ACC112 (cell line): ENCODE measurements at regions not wholly inside any gene's neighbourhood (a gene's known extent, or its start where the extent isn't known, plus 50 kb on each side); places are given as distances from the start of the nearest gene placed in this dataset.
"Not testable (repeated sequence)": the region's sequence is repeated elsewhere in the genome, so short reads cannot be mapped to it uniquely, and the experiment has no call there.

Experiments
- H2AFZ ChIP-seq: fragments of 200-600 bp; sonication (generic); one replicate; pipeline ENCODE4 v1.6.0; 2017; ENCODE audit warnings: antibody characterized with exemption, low read length; ENCODE audit not compliant: unreplicated experiment
- H3K27ac ChIP-seq: fragments of 200-600 bp; sonication (generic); 2 replicates; pipeline ENCODE4 v1.5.1; 2014; ENCODE audit warnings: low read depth, mild to moderate bottlenecking, antibody characterized with exemption, low read length, moderate library complexity
- H3K27me3 ChIP-seq: fragments of 200-600 bp; sonication (generic); 2 replicates; pipeline ENCODE4 v1.6.1; 2014; ENCODE audit warnings: mild to moderate bottlenecking, antibody characterized with exemption, low read length, moderate library complexity, mixed read lengths; ENCODE audit not compliant: insufficient read depth
- H3K36me3 ChIP-seq: fragments of 200-600 bp; sonication (generic); 2 replicates; pipeline ENCODE4 v1.6.1; 2016; ENCODE audit warnings: mild to moderate bottlenecking, antibody characterized with exemption, low read length, moderate library complexity, mixed read lengths; ENCODE audit not compliant: insufficient read depth
- H3K4me1 ChIP-seq: fragments of 200-600 bp; sonication (generic); one replicate; pipeline ENCODE4 v1.6.1; 2016; ENCODE audit warnings: low read length, mixed read lengths; ENCODE audit not compliant: insufficient read depth, unreplicated experiment, control insufficient read depth
- H3K4me3 ChIP-seq: fragments of 200-600 bp; sonication (generic); 2 replicates; pipeline ENCODE4 v1.5.1; 2014; ENCODE audit warnings: mild to moderate bottlenecking, low read depth, low read length
- H3K79me2 ChIP-seq: fragments of 200-600 bp; sonication (generic); one replicate; pipeline ENCODE4 v1.6.0; 2016; ENCODE audit warnings: low read length; ENCODE audit not compliant: control insufficient read depth, unreplicated experiment, insufficient read depth

DNA sequence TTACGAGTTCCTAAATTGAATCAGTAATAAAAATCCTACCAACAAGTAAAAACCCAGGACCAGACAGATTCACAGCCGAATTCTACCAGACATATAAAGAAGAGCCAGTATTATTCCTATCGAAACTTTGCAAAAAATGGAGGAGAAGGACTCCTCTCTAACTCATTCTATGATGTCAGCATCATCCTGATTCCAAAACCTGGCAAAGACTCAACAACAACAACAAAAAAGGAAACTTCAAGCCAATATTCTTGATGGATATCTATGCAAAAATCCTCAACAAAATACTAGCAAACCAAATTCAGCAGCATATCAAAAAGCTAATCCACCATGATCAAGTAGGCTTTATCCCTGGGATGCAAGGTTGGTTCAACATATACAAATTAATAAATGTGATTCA is 84.6 kb upstream of the ADRB2 start:
- H3K4me3 ChIP-seq, result peak overlapping the region; percentile 15; the same call in 1 of the 2 replicates
- H2AFZ ChIP-seq, result peak overlapping the region; percentile 81

DNA sequence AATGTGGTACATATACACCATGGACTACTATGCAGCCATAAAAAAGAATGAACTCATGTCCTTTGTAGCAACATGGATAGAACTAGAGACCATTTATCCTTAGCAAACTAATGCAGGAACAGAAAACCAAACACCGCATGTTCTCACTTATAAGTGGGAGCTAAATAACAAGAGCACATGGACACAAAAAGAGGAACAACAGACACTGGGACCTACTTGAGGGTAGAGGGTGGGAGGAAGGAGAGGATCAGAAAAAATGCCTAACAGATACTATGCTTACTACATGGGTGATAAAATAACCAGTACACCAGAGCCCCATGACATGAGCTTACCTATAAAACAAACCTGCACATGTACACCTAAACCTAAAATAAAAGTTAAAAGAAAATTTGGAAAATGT is 82.0 kb upstream of the ADRB2 start:
- not testable (repeated sequence) for H3K27ac ChIP-seq, H2AFZ ChIP-seq, H3K4me1 ChIP-seq, H3K4me3 ChIP-seq, H3K36me3 ChIP-seq, H3K27me3 ChIP-seq, H3K79me2 ChIP-seq

More for the DNA sequence above, 84.6 kb upstream of the ADRB2 start:
- H3K27ac ChIP-seq, H3K4me1 ChIP-seq, H3K27me3 ChIP-seq, H3K79me2 ChIP-seq, H3K36me3 ChIP-seq: not testable (repeated sequence)

DNA sequence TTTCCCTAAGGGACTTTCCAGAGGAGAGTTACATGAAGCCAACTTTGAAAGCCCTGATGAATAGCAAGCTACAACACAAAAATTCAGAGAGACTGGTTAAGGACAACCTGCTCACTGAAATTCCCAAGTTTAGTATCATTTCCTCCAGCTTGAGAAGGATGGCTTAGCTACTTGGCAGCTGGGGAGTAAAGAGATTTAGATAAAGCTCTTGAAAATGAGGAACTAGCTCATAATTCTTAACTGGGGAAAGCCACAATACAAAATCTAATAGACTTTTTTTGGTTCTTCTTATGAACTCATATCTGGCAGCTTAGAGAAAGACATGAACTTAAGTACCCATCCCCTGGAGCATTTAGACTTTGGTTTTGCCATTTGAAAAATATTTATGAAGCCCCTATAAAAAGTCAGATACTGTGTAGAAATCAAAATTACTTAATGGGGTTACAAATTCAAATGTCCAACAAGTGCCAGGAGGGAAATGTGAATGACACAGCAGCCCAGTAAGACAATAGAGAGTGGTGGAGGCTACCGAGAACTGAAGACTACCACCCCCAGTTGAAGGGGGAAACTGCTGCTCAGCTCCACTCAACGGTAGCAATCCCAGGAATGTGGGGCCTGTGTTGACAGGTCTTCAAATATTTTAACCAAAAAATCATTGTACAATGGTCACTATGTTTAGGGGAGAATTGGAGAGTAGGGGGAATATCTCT is 79.4 kb upstream of the ADRB2 start:
- Histone ChIP-seq H3K27me3 (no peaks in the 10 kb centered on the region), H3K4me3 (no peak overlapping the region), H3K27ac (no peak overlapping the region), H3K79me2 (no peaks in the 10 kb centered on the region), H3K4me1 (peaks cover under 1% of the 10 kb centered on the region), H2AFZ (no peak overlapping the region), H3K36me3 (no peaks in the 10 kb centered on the region)

DNA sequence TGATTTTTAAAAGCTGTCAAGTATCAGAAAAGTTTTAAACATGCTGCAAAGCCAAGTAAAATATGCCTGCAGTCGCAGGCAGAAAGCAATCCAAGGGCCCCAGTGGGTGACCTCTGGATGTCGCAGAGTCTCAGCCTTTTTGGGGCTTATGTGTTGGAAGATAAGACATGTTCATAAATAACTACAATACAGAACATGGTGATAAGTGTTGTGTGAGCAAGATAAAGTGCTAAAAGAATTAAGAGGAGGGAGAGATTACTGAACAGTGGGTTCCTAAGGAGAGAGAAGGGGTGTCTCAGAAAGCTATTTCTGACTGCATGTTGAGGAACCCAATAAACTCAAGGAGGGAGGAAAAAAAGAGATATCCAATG is 78.9 kb upstream of the ADRB2 start:
- Histone ChIP-seq H3K4me3 (no peak overlapping the region), H3K27ac (no peak overlapping the region), H3K36me3 (no peaks in the 10 kb centered on the region), H3K4me1 (no peaks in the 10 kb centered on the region), H2AFZ (no peak overlapping the region), H3K27me3 (no peaks in the 10 kb centered on the region), H3K79me2 (no peaks in the 10 kb centered on the region)

DNA sequence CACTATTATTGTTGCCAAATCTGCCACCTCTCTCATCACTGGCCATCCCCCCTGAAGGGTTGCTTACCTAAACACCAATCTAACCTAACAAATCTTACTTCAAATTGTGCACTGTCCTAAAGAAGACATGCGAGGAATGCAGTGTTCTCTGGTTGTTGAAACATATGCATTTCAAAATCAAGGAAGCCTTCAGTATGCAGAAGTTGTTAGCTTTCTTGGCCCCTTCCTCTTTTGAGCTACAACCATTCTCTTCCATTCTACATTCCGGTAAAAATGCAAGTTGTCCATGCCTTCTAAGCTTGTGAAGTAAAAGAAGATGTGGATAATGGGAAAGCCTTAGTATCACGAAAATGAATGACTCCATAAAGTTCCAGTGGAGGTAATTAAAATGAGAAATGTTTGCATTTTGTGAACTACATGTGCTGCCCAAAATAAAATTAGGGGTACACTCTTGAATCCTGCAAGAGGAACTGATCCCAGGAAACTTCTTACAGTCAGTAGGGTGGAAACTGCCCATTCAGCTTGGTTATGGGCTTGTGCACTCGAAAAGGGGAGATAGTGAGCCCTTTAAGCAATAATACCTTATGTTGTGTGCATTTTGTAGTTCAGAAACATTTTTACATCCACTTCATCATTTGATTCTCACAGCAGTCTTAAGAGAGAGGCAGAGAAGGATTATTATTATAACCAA is 77.6 kb upstream of the ADRB2 start:
- H3K79me2 ChIP-seq, result no peaks in the 10 kb centered on the region
- no peak overlapping the region for H2AFZ ChIP-seq
- no peaks in the 10 kb centered on the region for H3K36me3 ChIP-seq
- no peak overlapping the region for H3K27ac ChIP-seq
- H3K27me3 ChIP-seq, result no peaks in the 10 kb centered on the region
- no peak overlapping the region for H3K4me3 ChIP-seq
- H3K4me1 ChIP-seq, result no peaks in the 10 kb centered on the region

DNA sequence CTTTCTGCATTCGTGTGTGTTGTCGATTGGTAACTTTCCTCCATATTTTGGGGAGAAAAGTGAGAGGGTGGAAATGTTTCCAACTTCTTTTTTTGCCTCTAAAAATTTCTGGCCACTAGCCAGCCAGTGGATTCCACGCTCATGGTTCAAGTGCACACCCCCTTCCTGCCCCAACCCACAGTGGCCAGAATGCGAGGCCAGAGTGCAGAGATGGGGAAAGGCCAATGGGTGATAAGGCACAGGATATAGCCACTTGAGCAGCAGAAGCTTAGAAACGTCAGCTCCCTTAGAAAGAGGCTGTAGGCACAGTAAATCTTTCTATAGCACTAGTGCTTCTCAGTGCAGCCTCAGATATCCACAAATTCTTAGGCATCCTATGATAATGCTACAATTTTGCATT is 75.8 kb upstream of the ADRB2 start:
- H3K4me3 ChIP-seq, result no peak overlapping the region
- no peaks in the 10 kb centered on the region for H3K4me1 ChIP-seq
- H2AFZ ChIP-seq, result no peak overlapping the region

DNA sequence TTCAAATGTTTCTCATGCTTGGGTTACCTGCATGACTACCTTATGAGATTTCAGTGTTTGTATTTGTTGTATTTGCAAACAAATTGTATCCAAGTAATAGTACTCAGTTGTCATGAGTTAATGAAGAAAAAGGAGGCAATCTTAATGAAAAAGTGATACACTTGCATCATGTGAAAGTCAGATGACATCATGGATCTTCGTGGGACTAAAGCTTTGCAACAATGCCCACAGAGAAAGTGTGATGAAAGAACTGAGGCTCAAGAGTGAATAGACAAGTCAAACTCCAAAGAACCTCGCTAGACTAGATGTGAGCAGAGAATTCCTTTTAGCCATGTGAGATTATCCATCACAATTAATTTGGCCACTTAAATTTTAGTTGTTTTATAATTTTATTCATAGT is 75.4 kb upstream of the ADRB2 start:
- Histone ChIP-seq H3K4me3 (no peak overlapping the region), H3K4me1 (no peaks in the 10 kb centered on the region), H3K36me3 (no peaks in the 10 kb centered on the region)

More for the DNA sequence above, 75.8 kb upstream of the ADRB2 start:
- H3K27me3 ChIP-seq, result no peaks in the 10 kb centered on the region
- no peaks in the 10 kb centered on the region for H3K36me3 ChIP-seq
- no peaks in the 10 kb centered on the region for H3K79me2 ChIP-seq
- no peak overlapping the region for H3K27ac ChIP-seq

DNA sequence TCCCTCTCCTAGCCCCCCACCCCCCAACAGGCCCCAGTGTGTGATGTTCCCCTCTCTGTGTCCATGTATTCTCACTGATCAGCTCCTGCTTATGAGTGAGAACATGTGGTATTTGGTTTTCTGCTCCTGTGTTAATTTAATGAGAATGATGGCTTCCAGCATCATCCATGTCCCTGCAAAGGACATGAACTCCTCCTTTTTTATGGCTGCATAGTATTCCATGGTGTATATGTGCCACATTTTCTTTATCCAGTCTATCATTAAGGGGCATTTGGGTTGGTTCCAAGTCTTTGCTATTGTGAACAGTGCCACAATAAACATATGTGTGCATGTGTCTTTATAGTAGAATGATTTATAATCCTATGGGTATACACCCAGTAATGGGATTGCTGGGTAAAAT is 74.0 kb upstream of the ADRB2 start:
- not testable (repeated sequence) for H3K27ac ChIP-seq, H3K36me3 ChIP-seq, H2AFZ ChIP-seq, H3K4me3 ChIP-seq, H3K79me2 ChIP-seq, H3K27me3 ChIP-seq, H3K4me1 ChIP-seq

More for the DNA sequence above, 75.4 kb upstream of the ADRB2 start:
- no peak overlapping the region for H2AFZ ChIP-seq
- H3K79me2 ChIP-seq, result no peaks in the 10 kb centered on the region
- no peaks in the 10 kb centered on the region for H3K27me3 ChIP-seq
- H3K27ac ChIP-seq, result no peak overlapping the region

DNA sequence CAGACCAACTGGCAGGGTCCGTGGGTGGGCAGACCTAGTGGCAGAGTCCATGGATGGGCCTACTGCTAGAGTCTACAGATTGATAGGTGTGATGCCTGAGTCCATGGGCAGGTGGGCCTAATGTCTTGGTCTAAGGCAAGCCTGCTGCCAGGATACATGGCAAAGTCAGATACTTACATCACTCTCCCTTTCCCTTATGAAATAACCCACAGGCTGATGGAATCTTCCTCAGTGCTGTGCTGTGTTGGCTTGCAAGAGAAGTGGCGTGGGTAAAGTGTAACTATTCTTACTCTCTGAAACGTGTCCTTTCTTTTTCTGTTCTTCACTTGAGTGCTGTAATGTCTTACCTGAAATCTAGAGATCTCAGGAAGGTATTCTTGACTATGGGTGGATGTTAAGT is 67.3 kb upstream of the ADRB2 start:
- H3K4me3 ChIP-seq, result no peak overlapping the region
- H3K27ac ChIP-seq, result no peak overlapping the region
- H3K4me1 ChIP-seq, result no peaks in the 10 kb centered on the region
- no peaks in the 10 kb centered on the region for H3K36me3 ChIP-seq
- H3K27me3 ChIP-seq, result no peaks in the 10 kb centered on the region
- H2AFZ ChIP-seq, result no peak overlapping the region
- H3K79me2 ChIP-seq, result no peaks in the 10 kb centered on the region

DNA sequence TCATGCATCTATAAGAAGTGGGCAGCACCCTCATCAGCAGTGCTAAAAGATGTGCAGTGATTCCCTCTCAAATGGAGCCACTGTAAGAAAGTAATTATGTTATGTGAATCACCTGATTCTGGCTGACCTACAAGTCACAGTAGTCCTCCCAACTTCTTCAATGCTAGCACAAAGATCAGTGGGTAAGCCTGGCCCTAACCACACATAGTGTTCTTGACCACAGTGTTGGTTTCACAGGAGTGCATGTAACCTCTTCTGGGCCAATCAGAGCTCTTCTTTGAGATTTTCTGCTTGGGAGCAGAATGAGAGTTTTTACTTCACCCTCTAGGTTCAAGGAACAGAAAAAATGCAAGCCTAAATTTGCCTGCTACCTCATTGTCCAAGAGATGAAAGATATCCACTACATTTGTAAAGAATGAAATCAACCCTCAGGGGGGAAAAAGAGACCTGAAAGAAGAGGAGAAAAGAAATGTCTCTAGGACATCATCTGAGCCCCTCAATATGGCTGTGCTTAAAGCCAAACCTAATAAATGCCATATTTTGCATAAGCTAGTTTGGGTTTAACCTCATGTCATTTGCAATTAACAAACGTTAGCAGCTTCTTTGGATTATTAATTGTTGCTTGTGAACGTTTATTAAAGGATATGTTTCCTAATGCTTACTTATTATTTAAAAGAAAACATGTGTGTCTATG is 65.3 kb upstream of the ADRB2 start:
- Histone ChIP-seq H3K27ac (no peak overlapping the region), H3K79me2 (no peaks in the 10 kb centered on the region), H3K4me3 (no peak overlapping the region), H2AFZ (no peak overlapping the region), H3K27me3 (no peaks in the 10 kb centered on the region), H3K4me1 (no peaks in the 10 kb centered on the region), H3K36me3 (no peaks in the 10 kb centered on the region)

DNA sequence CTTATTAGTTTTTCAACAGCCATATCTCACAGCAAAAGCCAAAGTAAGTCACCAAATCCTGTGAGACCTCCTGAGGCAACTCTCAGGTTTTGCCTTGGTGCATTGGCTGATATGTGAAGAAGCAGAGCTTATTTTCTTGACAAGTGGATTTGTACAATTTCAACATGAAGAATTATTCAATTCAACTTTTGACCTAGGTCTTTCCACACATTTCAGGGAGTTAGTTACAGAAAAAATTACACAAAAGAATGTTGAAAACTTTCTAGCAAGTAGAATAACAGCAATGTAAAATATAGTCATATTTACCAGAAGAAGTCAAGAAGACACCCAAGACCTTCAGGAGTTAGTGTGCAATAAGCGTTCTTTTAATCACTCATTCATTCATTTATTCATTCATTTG is 62.4 kb upstream of the ADRB2 start:
- Histone ChIP-seq H3K27me3 (no peaks in the 10 kb centered on the region), H3K4me3 (no peak overlapping the region), H3K4me1 (peaks cover 2% of the 10 kb centered on the region), H3K27ac (no peak overlapping the region), H3K36me3 (no peaks in the 10 kb centered on the region), H2AFZ (no peak overlapping the region), H3K79me2 (no peaks in the 10 kb centered on the region)
